ENCODE measurements at regions not wholly inside any gene's neighbourhood (a gene's known extent, or its start where the extent isn't known, plus 50 kb on each side); places are given as distances from the start of the nearest gene placed in this dataset.

GRCh38 chr11:115901069-115901468 is 396.9 kb upstream of the CADM1 start:
- TF ChIP-seq CTCF (IDR thresholded peaks at IDR 0.05) (no peak), POLR2AphosphoS5 (IDR thresholded peaks at IDR 0.05) (no peak)

Measured in prostate gland (tissue), 2 donors.